Stimulated activated CD4-positive, alpha-beta T cell treated with anti-CD3 and anti-CD28 coated beads, TNF-alpha, amount 100 ng/mL, for 48 hours (primary cell): ENCODE measurements at regions not wholly inside any gene's neighbourhood (a gene's known extent, or its start where the extent isn't known, plus 50 kb on each side); places are given as distances from the start of the nearest gene placed in this dataset.
"Not testable (repeated sequence)": the region's sequence is repeated elsewhere in the genome, so short reads cannot be mapped to it uniquely, and the experiment has no call there.

Experiments used
- DNase-seq, 3 donors: peaks; one replicate each; pipeline ENCODE4 v3.0.0-alpha.2; 2020; ENCODE audit warnings: low read depth in 3 of 3

DNA sequence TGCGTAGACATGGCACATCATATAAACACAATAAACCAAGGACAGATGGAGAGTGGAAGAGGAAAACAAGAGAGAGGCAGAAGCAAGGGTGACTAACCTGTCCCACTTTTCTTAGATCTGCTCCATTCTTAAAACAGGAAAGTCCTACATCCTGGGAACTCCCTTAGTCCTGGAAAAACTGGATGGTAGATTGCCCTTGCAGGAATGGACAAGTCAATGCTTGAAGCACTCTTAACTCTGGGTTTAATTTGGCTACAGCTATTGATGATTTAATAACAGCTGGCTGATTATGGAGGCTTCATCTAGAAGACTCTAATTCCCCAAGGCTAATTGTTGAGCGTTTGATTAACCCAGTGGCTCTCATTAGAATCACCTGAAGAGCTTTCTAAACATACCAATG, 258.8 kb downstream of the MIAT start:
- no peak for DNase-seq

GRCh38 chr22:26918226-26918625, 260.8 kb downstream of the MIAT start:
- no peak for DNase-seq

- DNase-seq: no peak
These were observed 264.3 kb downstream of the MIAT start for GRCh38 chr22:26921726-26922125.

- DNase-seq: no peak
These were observed 265.4 kb downstream of the MIAT start for GRCh38 chr22:26922806-26923205.

- no peak for DNase-seq
These were observed 266.1 kb downstream of the MIAT start for GRCh38 chr22:26923531-26923930.

DNA sequence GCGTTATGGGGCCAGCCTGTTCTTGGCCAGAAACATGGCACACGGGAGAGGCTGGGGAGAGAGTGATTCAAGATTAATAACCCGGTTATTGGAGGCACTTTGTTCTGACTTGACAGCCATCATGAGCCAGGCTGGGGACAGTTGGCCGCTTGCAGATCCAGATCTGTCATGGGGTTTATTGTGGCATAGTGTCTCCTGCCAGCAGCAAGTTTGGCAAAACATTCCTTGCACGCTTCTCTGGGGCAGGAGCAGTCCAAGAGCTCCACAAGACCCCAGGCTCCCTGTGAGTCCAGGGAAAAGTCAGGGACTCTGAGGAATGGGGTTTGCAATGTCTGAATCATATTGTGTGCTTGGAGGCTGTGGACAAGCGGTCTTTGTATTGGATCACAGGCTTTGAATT, 270.4 kb downstream of the MIAT start:
- no peak for DNase-seq

GRCh38 chr22:26931471-26931870, 274.1 kb downstream of the MIAT start:
- DNase-seq: no peak

DNA sequence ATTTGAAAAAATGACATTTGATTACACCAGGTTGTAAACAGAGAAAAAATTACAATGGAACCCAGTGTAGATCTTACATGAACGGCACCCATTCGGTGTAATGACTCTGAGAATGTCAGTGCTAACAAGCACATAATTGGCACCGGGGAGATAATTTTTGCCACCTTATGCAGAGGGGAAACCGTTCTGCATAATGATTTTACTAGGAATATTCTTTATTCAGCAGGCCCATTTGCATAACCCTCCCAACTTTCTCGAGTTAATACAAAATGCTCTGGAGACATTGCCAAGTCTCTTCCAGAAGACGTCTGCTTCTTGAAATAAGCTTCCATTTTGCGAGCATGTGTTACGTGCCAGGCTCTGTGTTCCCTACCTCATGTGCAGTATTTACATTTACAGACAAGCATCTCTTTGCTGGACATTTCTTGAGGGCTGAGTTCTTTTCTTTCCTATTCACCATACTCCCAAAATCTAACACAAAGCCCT, 275.8 kb downstream of the MIAT start:
- DNase-seq: no peak

DNA sequence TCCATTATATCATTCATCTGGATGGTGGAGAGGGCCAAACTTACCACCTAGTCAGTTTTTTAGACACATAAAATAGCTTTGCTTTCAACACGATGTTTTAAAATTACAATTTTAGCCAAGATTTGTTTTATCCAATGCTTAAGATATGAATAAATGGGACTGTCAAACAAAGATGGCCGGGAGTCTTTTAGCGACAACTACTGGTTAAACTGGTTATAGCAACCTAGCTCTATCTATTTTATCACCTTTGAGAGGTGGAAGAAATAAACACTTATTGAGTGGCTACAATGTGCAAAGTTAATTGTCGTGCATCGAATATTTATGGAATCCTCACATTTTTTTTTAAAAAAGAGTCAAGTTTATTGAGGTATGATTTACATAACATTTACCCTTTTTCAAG, 279.8 kb downstream of the MIAT start:
- no peak for DNase-seq

GRCh38 chr22:26939466-26939865, 282.1 kb downstream of the MIAT start:
- DNase-seq: no peak

DNA sequence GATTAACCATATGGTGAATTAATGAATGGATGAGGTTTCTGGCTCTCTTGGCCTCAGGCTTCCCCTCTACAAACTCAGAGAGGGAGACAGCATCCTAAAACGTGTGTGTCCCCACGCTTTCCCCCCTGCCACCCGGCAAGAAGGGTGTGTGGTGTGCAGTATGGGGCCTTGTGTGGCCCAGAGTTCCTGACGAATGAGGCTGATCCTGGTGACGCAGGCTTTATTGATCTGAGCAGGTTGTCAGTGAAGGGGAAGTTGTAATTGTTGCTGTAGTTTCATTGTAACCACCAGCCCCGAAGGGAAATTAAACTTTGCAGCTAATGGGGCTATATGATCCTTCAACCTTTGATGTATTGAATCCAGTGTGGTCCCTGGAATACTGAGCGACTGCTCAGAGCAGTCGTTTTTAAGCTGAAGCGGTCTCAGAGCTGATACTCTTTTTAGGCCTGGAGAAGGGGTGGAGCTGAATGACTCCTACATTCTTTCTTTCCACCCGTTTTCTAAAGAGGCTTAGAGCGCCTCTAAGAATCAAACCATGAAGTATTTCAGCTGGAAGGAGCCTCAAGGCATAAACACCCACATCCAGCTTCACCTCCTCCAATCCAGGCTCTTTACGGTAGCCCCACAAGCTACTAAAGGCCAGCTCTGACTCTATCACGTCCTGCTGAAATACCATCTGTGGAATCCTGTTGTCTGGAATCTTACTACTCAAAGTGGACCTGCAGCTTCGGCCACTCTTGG, 284.7 kb downstream of the MIAT start:
- no peak for DNase-seq

DNA sequence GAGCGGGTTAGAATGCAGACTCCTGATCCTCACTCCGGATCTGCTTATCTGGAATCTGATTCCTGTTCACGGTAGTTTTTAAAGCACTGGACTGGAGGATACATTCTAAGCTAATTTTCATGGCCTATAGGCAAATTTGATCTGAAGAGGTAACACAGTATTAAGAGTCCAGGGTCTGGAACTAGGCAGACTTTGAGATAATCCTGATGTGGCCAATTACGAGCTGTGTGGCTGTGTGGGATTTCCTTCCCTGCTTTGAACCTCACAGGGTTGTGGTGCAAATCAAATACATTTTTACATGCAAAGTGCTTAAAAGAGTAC, 285.2 kb downstream of the MIAT start:
- DNase-seq: no peak

DNA sequence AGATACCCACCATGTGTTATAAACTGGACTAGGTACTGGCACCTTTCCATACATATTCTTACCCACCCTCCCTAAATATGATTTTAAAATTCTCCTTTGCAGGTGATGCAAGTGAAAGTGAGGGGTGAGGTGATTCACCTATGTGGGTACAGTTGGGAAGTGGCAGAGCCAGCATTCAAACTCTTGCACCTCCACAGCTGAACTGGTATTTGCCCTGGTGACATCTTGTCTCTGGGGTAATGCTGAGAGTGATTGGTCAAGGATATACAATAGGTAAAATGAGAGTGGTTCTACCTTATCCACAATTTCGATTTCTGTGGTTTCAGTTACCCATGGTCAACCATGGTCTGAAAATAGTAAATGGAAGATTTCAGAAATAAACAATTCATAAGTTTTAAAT, 288.2 kb downstream of the MIAT start:
- DNase-seq: no peak

DNA sequence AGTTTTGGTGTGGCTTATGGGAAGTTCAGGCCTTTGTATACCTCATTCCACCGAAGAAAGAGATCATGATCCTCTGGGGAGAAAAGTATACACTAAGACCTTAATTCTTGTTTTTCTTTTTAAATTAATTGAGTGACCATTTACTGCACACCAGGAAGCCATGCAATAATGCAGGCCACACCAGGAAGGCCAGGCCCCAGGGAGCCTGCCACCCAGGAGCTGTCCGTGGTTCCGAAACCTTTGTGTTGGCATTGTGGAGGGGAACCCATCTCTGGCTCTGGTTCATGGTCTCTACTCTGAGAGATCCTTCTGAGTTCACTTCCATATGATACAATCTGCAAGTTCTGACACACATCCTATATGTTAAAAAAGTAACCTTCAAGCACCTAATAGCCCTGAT, 291.8 kb downstream of the MIAT start:
- no peak for DNase-seq

DNA sequence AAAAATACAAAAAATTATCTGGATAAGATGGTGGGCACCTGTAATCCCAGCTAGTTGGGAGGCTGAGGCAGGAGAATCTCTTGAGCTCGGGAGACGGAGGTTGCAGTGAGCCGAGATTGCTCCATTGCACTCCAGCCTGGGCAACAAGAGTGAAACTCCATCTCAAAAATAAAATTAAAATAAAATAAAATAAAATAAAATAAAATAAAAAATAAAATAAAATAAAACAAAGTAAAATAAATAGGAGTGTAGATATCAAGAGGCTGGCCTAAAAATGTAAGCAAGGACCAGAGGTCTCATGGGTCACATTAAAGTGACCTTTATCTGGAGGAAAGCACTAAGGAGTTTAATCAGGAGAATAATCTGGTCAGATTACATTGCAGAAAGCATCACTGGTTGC, 293.8 kb downstream of the MIAT start:
- DNase-seq: not testable (repeated sequence)

DNA sequence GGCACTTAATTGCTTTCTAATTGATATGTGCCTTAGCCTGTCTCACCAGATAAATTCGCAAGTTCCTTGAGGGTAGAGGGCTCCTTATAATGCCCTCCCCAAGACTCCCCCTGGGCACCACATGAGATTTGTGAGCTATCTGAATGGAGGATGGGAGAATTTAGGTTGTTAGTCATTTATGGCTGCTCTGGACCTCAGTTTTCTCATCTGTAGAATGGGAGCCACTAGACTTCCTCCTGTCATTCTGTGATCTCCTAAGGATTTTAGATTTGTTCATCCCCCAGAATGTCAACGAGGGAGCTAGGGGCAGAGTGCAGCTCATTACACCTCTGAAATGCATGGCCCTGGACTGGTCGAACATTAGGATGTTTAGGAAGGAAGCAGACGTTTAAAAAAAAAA, 294.6 kb downstream of the MIAT start:
- no peak for DNase-seq

- DNase-seq: no peak
These were observed 295.1 kb downstream of the MIAT start for GRCh38 chr22:26952451-26953011.

GRCh38 chr22:26953012-26953883, 295.9 kb downstream of the MIAT start:
- no peak for DNase-seq

DNA sequence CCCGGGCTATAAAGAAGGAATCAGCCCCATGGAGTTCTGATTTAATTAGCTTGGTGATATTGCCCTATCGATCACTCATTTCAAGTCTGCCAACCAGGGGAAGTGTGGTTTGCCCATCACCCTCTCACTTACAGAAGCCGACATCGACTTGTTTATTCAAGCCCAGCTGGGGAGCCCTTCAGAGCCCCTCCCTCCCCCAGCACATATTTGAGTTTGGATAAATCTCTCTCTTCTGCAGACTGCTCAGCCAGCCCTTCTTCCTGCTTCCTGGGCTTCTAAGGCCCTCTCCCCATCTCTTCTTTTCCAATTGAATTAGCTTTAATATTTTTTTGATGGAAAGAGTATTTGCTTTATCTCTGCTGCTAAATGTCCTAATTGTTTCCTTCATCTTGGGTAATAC, 299.0 kb downstream of the MIAT start:
- DNase-seq: no peak

DNA sequence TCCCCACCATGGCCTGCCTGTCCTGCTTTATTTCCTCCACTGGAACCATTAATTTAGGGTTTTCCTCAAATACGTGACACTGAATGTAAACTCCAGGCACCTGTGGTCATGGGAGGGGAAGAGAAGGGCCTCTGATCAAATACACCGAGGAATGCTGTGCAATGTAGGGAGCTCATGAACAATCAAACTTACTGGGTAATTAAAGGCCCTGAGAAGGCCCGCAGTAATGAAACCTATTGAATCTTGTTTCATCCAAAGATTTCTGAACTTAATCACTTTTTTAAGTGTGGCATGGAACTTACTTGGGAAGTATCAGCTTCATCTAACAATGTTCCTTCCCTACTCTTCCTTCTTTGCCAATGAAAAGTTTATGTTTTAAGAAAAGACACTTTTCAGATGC, 299.8 kb downstream of the MIAT start:
- DNase-seq: no peak

GRCh38 chr22:26957897-26958296, 300.5 kb downstream of the MIAT start:
- no peak for DNase-seq

DNA sequence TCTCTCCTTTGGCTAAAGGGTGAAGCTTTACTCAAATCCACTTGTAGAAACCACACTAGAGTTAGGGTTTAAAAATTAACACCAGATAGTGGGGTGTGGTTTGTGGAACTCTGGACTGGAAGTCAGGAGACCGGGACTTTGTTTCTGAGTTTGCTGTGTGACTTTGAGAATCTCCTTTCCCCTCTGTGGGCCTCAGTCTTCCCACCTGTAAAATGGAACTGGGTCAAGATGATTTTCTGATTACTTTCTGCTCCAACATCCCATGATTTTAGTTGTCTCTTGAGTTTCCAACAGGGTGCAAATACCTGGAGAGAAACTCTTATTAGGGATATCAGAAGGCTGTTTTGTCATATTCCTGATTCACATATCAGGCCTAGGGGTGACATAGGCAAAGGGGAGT, 301.0 kb downstream of the MIAT start:
- no peak for DNase-seq

GRCh38 chr22:26964642-26965041, 307.3 kb downstream of the MIAT start:
- DNase-seq: no peak
